ENCODE measurements at regions not wholly inside any gene's neighbourhood (a gene's known extent, or its start where the extent isn't known, plus 50 kb on each side); places are given as distances from the start of the nearest gene placed in this dataset.
"Not testable (repeated sequence)": the region's sequence is repeated elsewhere in the genome, so short reads cannot be mapped to it uniquely, and the experiment has no call there.

DNA sequence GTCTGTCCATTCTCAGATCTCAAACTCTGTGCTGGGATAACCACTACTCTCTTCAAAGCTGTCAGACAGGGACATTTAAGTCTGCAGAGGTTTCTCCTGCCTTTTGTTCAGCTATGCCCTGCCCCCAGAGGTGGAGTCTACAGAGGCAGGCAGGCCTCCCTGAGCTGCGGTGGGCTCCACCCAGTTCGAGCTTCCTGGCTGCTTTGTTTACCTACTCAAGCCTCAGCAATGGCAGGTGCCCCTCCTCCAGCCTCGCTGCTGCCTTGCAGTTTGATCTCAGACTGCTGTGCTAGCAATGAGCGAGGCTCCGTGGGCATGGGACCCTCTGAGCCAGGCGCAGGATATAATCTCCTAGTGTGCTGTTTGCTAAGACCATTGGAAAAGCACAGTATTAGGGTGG, 53.1 kb upstream of the HUNK start:
- DNase-seq, result not testable (repeated sequence)

DNA sequence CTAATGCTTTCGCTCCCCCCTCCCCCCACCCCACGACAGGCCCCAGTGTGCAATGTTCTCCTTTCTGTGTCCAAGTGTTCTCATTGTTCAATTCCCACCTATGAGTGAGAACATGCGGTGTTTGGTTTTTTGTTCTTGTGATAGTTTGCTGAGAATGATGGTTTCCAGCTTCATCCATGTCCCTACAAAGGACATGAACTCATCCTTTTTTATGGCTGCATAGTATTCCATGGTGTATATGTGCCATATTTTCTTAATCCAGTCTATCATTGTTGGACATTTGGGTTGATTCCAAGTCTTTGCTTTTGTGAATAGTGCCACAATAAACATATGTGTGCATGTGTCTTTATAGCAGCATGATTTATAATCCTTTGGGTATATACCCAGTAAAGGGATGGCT, 58.5 kb upstream of the HUNK start:
- DNase-seq, result not testable (repeated sequence)

DNA sequence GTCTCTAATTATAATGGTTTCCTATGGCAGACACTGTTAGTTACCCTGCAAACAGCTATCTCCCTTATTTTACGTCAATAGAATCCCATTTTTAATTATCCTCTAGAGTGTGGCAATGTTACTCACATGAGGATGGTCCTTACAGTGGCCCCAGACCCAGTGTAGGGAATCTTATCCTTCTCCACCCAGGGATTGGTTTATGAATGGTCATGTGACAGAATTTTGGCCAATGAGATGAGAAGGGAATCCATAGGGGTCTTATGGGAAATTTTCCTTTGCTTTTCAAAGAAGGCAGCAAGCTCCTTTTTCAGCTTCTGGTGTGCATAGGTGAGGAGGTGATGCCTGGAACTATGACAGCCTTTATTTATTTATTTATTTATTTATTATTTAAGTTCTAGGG, 59.0 kb upstream of the HUNK start:
- DNase-seq, result no peak

DNA sequence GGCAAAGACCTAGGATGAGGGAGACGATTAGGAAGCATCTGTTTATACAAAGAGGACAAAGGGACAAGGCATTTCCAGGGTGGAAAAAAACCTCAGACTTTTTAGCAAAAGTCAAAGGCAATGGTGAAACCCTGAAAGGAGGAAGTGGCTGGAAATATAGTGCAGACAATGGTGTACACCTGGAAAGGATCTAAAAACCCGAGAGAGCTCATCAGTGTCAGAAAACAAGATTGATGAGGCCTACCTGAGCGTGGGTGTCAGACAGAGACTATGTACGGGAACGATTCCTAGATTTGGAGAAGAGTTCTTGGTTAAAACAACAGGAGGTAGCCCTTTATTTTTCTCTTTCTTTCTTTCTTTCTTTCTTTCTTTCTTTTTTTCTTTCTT, 68.8 kb upstream of the HUNK start:
- DNase-seq, result no peak

DNA sequence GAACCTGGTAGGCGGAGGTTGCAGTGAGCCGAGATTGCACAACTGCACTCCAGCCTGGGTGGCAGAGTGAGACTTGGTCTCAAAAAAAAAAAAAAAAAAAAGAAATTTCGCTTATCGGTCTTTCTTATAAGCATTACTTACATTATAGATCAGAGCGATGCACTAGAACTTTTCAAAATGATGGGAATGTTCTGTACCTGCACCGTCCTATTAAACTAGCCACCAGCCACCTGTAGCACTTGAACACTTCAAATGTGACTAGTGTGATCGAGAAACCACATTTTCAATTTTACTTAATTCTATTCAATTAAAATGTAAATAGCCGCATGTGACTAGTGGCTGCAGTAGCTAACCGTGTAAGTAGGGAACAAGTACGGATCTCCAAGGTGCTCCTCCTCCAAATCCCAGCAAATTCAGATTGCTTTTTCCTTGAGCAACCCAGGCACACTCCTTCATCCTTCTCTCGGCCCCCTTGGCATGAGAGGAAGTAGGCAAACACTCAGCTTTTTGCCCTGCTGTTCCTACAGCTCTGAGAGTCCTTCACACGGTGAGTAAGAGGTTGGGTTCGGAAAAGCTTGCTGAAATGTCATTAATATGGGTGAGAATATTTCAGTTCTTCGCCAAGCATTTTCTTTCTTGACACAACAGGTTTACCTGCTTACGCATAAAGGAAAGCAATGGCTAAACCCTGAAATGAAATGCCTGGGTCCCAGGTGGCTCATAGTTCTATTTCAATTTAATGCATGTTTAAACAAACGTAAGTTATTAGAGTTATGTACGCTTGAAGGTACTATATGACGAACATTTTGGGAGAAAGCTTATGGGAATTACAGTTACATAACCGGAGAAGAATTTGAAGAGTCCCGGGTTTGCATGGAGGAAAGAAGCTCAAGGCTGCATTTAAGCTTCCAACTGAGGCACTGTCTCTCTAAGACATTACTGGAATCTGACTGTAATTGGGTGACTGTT, 69.5 kb upstream of the HUNK start:
- DNase-seq, result no peak

DNA sequence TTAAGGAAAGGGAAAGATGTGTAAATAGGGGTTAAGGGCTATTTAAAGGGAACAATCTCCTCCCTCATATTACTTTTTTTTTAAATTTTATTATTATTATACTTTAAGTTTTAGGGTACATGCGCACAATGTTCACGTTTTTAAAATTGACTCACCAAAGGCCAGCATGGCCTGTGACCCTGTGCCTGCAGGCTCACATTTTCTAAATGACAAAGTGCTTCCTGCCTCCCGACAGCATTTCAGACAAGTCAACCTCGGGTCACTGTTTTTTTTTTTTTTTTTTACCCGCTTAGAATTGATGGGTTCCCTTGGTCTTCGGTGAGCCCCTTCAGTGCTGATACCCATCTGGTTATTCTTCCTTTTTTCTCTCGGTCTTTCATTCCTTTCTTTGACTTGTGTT, 70.4 kb upstream of the SCAF4 start:
- DNase-seq, result no peak

DNA sequence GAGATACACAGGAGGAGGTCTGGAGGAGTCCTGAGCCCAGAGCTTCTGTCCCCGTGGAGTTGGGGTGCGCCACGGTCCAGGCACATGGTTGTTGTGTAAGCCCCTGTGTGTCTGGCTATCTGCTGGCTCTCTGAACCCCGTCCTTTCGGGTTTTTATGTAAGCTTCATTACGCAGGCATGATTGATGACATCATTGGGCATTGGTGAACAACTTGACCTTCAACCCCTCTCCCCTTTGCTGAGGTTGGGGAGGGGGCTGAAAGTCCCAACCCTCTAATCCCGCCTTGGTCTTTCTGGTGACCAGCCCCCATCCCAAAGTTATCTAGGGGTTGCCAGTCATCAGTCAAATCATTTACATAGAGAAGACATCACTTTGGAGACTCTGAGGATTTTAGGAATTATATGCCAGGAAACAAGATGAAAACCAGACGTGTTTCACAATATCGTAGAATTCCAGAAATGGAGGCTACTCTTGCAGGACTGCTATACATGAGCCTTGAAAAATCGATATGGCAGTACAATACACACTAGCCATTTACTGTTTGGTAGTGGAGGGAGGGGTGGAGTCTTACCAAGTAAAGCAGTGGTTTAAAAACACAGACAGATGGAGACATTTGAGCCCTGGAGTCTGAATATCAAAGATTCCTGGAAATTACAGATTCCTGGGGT, 69.8 kb upstream of the SCAF4 start:
- DNase-seq, result no peak

DNA sequence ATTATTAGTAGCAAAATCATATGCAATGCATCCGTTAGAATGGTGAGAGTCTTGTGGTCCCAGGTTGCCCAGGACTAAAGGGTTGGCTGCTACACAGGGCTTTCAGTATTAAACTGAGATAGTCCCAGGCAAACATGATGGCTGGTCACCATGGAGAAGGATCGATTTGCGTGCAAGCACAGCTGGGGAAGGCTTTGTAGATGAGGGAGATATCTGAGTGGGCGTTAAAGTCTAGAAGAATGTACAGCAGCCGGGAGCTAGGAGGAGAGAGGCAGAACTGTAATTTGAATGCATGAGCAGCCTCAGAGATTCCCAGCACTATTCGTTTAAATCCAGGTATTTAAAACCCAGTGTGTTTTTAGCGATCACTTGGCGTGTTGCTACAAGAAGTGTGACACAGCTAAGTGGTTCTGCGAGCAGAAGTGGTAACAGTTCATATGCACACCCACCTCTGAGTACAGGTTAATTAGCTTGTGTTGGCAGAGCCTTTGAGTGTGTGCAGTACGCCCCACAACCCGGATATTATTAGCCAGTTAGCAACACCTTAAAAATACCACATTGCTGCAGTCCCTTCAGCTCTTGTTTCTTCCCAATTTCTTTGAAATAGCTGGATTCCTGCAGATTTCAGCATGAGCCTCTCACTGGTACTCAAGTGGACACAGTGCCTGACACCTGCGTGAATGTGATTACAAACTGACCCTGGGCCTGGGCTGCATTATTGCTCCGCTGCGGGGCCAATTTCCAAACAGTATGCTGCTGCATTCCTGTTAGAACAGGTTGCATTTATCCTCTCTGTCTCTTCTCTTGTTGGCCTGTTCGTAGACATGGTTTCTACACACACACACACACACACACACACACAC, 67.2 kb upstream of the SCAF4 start:
- no peak for DNase-seq

DNA sequence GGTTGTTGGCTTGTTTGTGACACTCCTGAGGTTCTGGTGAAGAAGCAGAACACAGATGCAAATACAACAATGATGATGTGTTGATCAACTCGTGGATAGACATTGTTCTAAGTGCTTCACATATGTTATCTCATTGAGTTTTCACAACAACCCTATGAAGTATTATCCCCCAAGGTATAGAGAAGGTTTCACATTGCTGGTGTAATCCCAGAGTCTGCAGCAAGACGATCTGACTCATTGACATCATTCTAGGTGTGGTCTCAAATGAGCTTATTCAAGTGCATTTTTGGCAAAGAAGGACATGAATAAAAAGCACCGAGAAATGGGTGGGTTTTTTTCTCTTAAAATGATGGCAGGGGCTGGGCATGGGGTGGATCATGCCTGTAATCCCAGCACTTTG, 64.1 kb upstream of the SCAF4 start:
- no peak for DNase-seq

DNA sequence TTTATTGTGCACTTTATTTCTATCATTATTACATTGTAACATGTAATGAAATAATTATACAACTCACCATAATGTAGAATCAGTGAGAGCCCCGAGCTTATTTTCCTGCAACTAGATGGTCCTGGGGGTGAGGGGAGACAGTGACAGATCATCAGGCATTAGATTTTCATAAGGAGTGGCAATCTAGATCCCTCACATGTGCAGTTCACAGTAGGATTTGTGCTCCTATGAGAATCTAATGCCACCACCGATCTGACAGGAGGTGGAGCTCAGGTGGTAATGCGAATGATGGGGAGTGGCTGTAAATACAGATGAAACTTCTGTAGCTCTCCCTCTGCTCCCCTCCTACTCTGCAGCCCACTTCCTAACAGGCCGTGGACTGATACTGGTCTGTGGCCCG, 58.5 kb upstream of the SCAF4 start:
- DNase-seq, result not testable (repeated sequence)

DNA sequence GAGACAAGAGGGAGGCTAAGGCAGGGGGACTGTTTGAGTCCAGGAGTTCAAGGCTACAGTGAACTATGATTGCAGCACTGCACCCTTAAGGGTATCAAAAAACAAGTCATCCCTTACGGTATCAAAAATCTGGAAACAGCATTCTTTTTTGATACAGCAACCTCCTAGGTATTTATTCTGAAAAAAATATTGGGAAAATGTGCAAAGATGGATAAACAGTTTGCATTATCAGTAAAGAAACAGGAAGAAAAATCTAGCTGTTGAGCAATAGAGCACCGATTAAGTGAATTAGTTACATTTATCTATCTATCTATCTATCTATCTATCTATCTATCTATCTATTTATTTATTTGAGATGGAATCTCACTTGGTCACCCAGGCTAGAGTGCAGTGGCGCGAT, 56.7 kb upstream of the SCAF4 start:
- no peak for DNase-seq

DNA sequence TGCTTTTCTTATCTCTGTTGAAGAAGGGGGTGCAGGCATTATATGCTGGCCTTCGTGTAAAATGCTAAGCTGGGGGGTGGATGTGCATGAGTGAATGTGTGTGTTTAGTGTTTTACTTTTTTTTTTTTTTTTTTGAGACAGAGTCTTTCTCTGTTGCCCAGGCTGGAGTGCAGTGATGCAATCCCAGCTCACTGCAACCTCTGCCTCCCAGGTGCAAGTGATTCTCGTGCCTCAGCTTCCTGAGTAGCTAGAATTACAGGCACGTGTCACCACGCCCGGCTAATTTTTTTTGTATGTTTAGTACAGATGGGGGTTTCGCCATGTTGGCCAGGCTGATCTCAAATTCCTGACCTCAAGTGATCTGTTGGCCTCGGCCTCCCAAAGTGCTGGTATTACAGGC, 55.8 kb upstream of the SCAF4 start:
- not testable (repeated sequence) for DNase-seq

DNA sequence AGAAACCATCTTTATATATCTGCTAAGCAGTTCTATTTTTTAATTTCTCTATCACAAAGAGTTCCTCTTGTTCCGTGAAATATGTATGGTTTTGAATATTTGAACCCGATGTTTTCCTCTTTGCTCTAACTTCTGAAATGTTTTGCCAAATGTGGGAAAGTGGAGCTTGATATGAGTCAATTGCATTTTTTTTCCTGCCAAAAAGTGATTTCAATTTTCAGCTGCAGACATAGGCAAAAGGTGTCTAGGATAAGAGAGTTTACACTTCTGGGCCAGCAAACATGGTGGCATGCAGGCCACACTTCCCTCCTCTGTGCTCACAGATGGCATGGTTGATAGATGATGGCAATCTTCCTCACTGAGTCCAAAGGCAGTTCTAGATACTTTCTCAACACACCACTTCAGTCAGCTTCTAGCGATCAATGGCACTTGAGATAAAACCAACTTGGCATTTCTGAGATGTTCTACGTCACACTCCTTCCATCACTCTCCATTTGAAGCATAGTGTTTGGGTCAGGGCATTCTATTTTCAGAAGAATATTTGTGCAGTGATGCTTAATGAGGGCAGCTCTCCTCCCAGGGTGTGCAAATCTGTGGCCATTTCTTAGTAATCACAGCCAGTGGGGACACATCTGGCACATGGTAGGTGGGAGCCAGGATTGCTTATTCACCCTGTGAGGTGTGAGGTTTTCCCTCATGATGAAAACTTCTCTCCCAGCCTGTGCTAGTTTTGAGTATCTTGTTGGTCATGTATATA, 54.4 kb upstream of the SCAF4 start:
- no peak for DNase-seq

DNA sequence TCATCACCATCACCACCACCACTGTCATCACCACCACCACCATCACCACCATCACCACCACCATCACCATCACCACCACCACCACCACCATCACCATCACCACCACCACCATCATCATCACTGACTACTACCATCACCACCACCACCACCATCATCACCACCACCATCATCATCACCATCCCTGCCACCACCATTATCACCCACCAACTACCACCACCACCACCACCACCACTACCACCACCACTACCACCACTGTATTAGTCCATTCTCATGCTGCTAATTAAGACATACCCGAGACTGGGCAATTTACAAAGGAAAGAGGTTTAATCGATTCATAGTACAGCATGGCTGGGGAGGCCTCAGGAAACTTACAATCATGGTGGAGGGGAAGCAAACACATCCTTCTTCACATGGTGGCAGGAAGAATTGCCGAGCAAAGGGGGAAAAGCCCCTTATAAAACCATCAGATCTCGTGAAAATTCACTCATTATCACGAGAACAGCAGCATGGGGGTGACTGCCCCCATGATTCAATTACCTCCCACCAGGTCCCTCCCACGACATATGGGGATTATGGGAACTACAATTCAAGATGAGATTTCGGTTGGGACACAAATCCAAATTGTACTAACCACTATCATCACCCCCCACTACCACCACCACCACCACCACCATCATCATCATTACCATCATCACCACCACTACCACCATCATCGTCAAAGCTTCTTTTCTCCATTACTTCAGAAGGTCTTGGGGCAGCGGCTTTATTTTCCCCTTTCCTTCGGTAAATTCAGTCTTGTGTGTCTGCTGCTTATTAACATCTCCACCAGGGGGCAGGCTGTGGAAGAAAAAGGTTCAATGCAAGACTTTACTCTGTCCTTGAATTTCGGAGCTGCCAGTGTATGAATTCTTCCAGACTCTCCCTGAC, 53.6 kb upstream of the SCAF4 start:
- DNase-seq, result peak in 4 of 6 experiments; percentile 7 to 25 (median 16)

DNA sequence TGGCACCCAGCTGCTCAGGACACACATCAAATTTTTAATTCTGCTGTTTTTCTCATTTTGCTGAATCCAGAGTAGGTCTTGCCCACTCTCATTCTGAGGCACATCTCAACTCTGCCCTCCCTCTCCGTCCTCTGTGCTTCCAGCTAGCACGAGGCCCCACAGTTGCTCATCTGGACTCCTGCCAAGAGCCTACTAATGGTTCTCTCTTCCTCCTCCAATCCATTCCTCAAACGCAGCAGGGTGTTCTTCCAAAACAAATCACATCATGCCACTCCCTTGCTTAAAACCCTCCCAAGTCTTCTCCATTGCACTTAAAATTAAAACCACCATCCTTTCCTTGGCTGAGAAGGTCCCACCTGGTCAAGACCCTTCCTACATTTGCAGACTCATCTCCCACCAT, 49.8 kb upstream of the SCAF4 start:
- no peak for DNase-seq

Measured in stimulated activated naive CD4-positive, alpha-beta T cell (primary cell).